GM19043 (cell line): ENCODE measurements at regions not wholly inside any gene's neighbourhood (a gene's known extent, or its start where the extent isn't known, plus 50 kb on each side); places are given as distances from the start of the nearest gene placed in this dataset.
"Not testable (repeated sequence)": the region's sequence is repeated elsewhere in the genome, so short reads cannot be mapped to it uniquely, and the experiment has no call there.

Experiments used
- ATAC-seq: cut with Tn5 transposase; IDR thresholded peaks from one replicate; pipeline ENCODE4 v1.9.1; 2021; ENCODE audit warnings: low read depth; ENCODE audit not compliant: unreplicated experiment

DNA sequence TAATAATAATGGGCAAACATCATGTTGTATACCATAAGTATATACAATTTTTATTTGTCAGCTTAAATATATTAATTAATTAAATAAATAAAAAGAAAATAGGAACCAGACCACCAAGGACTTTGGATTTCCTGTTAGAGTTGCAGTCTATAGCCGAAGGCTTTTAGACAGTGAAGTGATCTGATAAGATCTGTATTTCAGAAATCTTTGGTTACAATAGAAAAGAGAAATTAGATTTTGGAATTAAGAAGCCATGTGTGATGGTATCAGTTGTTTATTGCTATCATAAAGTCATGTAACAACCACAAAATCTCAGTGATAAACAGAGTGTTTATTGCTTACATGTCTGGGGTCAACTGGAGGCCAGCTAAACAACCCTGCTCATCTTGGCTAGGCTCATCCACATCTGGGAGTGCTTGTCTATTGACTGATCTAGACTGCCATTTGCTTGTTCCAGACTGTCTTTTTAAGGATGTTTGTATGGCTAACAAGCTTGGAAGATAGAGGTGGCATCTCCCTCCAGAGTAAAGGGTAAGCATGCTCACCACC, 142.1 kb upstream of the USP9X start:
- no peak for ATAC-seq

DNA sequence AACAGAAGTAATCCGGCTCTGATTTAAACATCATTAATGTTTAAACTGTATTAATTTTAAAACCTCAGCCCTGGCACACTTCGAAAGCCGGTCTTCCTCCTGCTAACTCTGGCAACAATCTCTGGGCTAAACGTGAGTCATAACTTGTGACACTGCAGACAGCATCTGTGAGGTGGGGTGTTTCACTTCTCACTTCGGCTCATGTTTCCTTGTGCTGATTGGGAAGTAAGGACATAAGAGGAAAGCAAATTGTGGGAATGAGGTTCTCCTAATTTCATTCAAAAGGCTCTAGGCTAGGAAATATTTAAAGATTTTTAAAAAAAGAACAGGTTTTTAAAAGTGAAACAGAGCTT, 139.9 kb upstream of the USP9X start:
- ATAC-seq: no peak

DNA sequence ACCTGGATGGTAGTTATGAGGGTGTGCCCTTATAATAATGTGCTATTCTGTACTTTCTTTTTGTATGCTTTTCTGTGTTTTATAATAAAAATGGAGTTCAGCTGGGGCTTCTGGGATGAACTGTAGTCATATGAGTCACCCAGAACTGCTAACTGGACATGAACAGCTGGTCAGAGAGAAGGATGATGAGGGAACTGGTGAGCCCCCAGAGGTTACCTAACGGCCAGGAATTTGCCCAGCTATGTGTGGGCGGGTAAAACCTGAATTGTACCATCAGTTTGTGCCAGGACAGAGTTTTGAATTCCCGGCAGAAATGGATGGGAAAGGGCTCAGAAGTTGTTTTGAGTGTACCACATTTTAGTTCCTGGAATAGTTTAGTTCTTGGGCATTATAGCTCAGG, 138.0 kb upstream of the USP9X start:
- ATAC-seq: no peak

DNA sequence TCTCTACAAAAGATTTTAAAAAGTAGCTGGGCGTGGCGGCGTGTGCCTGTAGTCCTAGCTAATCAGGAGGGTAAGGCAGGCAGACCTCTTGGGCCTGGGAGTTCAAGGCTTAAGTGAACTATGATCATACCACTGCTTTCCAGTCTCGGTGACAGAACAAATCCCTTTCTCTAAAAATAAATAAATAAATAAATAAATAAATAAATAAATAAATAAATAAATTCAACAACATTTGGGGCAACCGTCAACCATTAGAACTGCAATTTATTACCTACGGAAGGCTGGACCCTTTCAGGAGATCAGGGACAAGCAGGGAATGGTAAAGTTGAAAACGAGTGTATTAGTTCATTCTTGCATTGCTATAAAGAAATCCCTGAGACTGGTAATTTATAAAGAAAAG, 136.2 kb upstream of the USP9X start:
- no peak for ATAC-seq

DNA sequence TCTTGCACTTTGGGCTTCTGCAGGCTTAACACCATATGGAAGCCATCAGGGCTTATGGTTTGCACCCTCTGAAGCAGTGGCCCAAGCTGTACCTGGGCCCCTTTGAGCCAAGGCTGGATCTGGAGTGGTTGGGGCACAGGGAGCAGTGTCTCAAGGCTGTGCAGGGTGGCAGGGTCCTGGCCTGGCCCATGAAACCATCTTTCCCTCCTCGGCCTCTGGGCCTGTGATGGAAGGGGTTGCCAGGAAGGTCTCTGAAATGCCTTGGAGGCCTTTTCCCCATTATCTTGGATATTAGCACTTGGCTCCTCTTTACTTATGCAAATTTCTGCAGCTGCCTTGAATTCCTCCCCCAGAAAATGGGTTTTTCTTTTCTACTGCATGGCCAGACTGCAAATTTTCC, 134.7 kb upstream of the USP9X start:
- ATAC-seq: no peak

DNA sequence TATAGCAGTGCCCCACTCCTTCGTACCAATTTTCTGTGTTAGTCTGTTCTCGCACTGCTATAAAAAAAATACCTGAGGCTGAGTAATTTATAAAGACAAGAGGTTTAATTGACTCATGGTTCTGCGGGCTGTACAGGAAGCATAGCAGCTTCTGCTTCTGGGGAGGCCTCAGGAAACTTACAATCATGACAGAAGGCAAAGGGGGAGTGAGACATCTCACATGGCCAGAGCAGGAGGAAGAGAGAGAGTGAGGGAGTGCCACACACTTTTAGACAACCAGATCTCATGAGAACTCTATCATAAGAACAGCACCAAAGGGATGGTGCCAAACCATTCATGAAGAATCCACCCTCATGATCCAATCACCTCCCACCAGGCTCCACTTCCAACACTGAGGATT, 133.8 kb upstream of the USP9X start:
- ATAC-seq: not testable (repeated sequence)

DNA sequence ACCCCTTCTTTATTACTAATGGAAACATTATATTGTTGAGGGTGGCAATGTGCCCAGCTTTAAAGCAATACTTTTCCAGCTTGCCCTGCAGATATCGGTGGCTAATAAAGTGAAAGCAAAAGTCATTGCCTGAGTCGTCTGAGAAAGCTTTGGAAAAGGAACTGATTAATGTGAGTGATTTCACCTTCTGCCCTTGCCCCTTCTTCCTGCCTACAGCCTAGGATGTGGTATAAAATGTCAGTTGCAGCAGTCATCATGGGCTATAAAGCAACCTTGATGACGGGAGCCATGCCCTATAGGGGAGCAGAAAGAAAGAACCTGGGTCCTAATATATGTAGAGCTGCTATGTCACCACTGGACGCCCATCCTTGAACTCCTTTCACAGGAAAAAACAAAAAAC, 132.4 kb upstream of the USP9X start:
- ATAC-seq: no peak

DNA sequence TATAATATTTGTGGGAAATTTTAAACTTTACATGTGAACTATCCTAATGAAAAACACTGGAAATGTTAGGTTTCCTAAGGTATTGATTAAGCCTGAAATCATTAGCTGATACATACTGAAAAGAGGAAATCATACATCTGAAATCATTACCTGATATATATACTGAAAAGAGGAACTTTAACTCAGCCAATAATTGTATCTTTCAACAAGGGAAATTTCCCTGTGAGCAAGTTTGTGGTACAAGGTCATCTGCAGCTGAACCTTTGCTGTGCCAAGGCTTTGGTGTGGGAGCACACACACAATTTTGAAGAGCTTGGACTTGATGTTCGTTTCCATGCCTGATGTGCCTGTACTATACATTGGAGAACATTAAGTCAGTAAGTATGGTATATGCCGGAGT, 131.9 kb upstream of the USP9X start:
- ATAC-seq: peak; percentile 72

DNA sequence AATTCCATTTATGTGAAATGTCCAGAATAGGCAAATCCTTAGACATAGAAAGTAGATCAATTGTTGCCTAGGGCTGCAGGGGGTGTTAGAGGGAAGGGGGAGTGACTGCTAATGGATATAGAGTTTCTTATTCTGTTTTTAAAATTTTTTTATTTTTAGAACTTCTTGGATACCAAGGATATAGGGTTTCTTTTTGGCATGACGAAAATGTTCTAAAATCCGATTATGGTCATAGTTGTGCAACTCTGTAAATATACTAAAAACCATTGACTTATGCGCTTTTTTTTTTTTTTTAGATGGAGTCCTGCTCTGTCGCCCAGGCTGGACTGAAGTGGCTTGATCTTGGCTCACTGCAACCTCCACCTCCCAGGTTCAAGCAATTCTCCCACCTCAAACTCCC, 125.2 kb upstream of the USP9X start:
- ATAC-seq: no peak

DNA sequence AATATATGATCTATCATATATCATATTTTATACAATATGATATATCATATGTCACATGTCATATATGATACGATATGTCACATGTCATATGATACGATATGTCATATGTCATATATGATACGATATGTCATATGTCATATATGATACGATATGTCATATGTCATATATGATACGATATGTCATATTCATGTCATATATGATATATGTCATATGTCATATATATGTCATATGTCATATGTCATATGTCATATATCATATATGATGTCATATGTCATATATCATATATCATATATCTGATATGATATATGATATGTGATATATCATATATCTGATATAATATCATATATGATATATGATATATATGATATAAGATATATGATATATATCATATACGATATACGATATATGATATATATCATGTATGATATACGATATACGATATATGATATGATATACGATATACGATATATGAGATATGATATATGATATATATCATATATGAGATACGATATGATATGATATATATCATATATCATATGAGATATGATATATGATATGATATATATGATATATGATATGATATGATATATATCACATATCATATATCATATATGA, 122.3 kb upstream of the USP9X start:
- ATAC-seq: no peak

DNA sequence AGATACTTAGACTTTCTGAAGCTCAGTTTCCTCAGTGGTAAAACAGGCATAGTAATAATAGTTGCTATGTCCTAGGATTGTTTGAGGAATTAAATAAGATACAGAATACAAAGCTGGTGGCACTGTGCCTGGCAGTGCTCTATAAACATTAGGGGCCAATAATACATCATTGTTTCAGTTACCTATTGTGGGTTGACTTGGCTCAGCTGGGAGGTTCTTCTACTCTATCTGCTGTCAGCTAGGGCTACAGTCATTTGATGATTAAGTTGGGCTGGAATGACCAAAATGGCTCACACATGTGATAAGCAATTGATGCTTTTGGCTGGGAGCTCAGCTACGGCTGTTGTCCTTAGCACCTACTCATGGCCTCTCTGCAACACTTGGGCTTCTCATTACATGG, 121.2 kb upstream of the USP9X start:
- no peak for ATAC-seq

DNA sequence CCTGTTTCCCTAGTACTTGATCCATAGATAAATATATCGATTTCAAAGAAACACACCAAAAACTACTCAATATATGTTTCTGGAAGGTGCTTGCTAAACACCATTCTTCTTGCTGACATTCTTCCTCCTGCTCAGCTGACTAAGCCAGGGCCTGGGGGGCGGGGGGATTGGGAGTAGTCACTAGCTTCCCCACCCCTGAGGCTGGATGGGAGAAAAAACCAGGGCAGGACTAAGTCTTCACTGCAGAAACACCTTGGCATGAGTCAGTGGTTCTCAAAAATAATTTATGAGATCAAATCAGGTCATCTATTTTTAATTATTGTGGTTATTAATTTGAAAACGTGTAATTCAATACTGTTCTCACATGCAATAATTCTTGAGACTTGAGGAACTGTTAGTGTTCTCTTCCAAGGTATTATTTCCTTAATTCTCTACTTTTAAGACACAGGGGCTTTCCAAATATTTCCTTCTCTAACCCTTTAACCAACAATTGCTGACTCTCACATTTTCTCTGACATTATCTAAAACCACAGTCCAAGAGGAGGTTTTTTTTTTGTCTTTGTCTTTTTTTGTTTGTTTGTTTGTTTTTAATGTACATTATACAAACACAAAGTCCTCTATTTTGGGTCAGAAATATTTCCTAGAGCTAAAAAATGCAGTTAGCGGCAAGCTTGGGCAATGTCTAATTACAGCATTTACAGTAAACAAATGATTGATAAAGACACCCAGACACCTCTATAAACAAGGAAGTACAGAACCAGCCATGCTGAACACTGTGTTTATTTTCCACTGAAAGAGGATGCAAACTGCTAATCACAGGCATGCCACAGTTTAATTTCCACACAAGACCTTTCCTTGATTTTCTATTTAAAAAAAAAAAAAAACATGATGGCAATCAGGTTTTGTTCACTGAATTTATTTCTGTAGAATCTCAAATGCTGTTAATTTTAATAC, 120.3 kb upstream of the USP9X start:
- ATAC-seq: no peak

DNA sequence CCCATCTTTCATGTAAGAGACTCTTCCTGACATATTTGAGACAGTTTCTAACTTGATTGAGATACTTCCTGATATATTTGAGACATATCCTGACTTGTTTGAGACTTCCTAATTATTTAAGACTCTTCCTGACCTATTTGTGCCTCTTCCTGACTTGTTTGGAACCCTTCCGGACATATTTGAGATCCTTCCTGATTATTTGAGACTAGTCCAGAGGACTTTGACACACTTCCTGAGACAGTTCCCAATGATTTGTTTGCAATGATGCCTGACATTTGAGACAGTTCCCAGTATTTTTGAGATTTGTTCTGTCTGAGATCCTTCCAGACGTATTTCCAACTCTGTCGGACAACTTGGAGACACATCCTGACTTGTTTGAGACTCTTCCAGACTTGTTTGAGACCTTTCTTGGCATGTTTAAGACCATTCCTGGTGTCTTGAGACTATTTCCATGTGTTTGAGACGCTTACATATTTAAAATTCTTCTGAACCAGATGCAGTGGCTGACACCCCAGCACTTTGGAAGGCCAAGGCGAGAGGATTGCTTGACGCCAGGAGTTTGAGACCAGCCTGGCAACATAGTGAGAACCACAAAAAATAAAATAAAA, 118.9 kb upstream of the USP9X start:
- ATAC-seq: no peak

DNA sequence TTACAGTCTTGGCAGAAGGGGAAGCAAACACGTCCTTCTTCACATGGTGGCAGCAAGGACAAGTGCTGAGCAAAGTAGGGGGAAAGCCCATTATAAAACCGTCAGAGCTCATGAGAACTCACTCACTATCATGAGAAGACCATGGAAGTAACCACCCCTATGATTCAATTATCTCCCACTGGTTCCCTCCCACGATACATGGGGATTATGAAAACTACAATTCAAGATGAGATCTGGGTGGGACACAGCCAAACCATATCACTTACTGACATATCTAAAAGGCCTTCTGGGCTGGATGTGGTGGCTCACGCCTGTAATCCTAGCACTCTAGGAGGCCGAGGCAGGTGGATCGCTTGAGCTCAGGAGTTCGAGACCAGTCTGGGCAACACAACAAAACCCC, 117.1 kb upstream of the USP9X start:
- no peak for ATAC-seq

DNA sequence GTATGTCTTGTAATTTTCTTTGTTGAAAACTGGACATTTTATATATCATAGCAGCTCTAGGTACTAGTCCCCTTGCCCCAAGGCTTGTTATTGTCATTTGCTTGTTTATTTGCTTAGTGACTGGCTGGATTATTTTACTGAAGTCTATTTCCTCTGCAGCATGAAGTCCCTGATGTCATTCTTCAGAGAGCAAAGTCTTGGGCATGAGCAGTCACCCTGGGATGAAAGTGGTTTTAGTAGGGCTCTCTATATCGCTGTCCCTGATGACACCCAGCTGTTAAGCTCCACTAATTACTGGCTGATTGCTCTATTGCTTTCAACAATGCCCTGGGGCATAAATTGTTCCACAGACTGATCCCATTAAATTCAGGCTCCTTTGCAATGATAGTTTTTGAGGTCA, 113.5 kb upstream of the USP9X start:
- ATAC-seq: no peak

DNA sequence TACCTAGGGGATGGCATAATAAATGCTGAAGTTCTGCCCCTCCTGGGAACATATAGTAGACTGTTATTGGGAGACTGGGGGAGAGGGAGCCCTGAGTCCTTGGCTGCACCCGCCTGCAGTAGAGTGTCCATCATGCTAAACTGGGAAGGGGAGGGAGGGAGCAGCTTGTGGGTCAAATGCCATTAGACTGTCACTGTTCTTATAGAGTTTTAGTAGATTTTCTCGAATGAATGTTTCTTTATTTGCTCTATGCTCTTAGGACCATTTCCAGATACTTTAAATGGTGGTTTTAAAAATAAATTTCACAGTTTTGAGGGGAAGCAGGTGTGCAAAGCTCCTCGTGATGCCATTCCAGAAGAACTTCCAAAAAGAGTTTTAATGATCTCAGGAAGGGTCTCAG, 111.6 kb upstream of the USP9X start:
- ATAC-seq: no peak

DNA sequence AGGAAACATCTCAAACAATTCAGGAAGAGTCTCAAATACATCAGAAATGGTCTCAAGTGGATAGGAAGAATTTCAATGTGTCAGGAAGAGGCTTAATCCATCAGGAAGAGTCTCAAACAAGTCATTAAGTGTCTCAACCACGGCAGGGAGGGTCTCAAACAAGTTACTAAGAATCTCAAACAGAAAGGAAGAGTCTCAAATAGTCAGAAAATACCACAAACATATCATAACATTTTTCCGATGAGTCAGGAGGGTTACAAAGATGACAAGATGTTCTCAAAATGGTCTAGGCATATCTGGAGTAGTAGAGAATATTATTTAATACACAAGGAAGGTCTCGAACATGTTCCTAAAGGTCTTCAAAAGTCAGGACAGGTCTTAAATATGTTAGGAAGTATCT, 109.3 kb upstream of the USP9X start:
- ATAC-seq: no peak

DNA sequence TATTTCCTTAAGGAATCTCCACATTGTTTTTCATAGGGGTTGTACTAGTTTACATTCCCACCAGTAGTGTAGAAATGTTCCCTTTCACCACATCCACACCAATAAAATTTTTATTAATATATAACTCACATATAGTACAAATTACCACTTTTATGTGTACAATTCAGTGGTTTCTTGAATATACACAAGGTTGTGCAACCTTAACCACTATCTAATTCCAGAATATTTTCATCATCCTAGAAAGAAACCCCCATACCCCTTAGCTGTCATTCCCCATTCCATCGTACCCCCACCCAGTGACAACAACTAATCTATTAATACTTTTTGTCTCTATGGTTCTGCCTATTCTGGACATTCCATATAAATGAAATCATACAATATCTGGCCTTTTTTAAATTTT, 108.3 kb upstream of the USP9X start:
- ATAC-seq: no peak

DNA sequence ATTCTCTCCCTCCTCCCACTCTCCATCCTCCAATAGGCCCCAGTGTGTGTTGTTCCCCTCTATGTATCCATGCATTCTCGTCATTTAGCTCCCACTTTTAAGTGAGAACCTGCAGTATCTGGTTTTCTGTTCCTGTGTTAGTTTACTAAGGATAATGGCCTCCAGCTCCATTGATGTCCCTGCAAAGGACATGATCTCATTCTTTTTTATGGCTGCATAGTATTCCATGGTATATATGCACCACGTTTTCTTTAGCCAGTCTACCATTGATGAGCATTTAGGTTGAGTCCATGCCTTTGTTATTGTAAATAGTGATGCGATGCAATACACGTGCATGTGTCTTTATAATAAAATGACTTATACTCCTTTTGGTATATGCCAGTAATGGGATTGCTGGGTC, 100.3 kb upstream of the USP9X start:
- ATAC-seq: no peak

DNA sequence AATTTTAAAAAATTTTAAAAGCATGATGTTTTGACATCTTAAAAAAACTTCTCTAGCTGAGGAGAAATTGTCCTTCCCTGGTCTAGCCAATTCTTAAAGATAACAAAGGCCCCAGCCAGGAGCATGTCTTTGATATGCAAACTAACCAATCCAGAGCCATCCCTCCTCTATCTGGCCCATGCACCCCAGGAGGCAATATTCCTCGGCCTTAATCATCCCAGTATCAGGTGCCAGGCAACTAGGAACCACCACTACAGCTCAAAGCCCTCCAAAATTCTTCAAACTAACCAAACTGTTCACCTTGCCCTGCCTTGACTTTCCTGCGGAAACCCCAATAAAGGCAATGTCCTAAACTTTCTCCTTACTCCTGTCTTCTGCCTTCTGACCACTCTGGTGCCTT, 97.8 kb upstream of the USP9X start:
- ATAC-seq: no peak

DNA sequence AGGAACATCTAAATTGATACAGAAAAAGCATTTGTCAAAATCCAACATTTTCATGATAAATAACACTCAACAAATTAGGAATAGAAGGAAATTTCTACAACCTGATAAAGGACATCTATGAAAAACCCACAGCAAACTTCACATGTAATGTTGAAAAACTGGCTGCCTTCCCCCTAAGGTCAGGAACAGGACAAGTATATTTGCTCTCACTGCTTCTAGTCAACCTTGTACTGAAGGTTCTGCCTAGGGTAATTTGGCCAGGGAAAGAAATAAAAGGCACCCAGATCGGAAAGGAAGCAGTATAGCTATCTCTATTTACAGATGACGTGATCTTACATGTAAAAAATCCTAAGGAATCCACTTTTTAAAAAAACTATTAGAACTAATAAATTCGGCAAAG, 97.1 kb upstream of the USP9X start:
- no peak for ATAC-seq

DNA sequence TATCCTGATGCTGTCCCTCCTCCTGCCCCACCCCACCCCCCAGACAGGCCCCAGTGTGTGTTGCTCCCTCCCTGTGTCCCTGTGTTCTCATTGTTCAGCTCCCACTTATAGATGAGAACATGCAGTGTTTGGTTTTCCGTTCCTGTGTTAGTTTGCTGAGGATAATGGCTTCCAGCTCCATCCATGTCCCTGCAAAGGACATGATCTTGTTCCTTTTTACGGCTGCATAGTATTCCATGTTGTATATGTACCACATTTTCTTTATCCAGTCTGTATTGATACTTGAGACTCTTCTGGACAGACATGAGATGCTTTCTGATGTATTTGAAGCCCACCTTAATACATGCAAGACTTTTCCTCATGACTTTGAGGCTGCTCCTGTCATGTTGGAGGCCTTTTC, 91.8 kb upstream of the USP9X start:
- not testable (repeated sequence) for ATAC-seq
